ENCODE measurements at regions not wholly inside any gene's neighbourhood (a gene's known extent, or its start where the extent isn't known, plus 50 kb on each side); places are given as distances from the start of the nearest gene placed in this dataset.
"Not testable (repeated sequence)": the region's sequence is repeated elsewhere in the genome, so short reads cannot be mapped to it uniquely, and the experiment has no call there.

- no peak for DNase-seq
- intact Hi-C loops (cut with DNase I): no loop called here
These were observed 1966.0 kb downstream of the PCDH7 start for GRCh38 chr4:32686123-32686522.

GRCh38 chr4:32689518-32689917 is 1969.3 kb downstream of the PCDH7 start:
- DNase-seq: no peak
- intact Hi-C loops (cut with DNase I): no loop called here

- intact Hi-C loops (cut with DNase I): no loop called here
- DNase-seq: no peak
These were observed 1977.2 kb downstream of the PCDH7 start for GRCh38 chr4:32697281-32697814.

- no peak for DNase-seq
- intact Hi-C loops (cut with DNase I): no loop called here
These were observed 1980.7 kb downstream of the PCDH7 start for GRCh38 chr4:32700838-32701237.

- intact Hi-C loops (cut with DNase I): no loop called here
- no peak for DNase-seq
These were observed 1986.7 kb downstream of the PCDH7 start for GRCh38 chr4:32706893-32707292.

- peak in 2 of 10 donors; percentile 52 to 65 for DNase-seq
- intact Hi-C loops (cut with DNase I): not testable (repeated sequence)
These were observed 1996.0 kb downstream of the PCDH7 start for GRCh38 chr4:32716090-32716620.

- no peak for DNase-seq
- intact Hi-C loops (cut with DNase I): no loop called here
These were observed 2015.9 kb downstream of the PCDH7 start for GRCh38 chr4:32735856-32736590.

- DNase-seq: no peak
- intact Hi-C loops (cut with DNase I): no loop called here
These were observed 2024.0 kb downstream of the PCDH7 start for GRCh38 chr4:32744211-32744610.

GRCh38 chr4:32745351-32745750 is 2025.2 kb downstream of the PCDH7 start:
- intact Hi-C loops (cut with DNase I): no loop called here
- DNase-seq: no peak

- intact Hi-C loops (cut with DNase I): no loop called here
- DNase-seq: peak in 2 of 10 donors; percentile 54 to 59
These were observed 2027.9 kb downstream of the PCDH7 start for GRCh38 chr4:32748061-32748460.

GRCh38 chr4:32748498-32748897 is 2028.3 kb downstream of the PCDH7 start:
- no peak for DNase-seq
- intact Hi-C loops (cut with DNase I): no loop called here

GRCh38 chr4:32752962-32753361 is 2032.8 kb downstream of the PCDH7 start:
- intact Hi-C loops (cut with DNase I): no loop called here
- no peak for DNase-seq

GRCh38 chr4:32768664-32769389 is 2048.7 kb downstream of the PCDH7 start:
- no peak for DNase-seq
- intact Hi-C loops (cut with DNase I): no loop called here

GRCh38 chr4:32771491-32771890 is 2051.3 kb downstream of the PCDH7 start:
- intact Hi-C loops (cut with DNase I): no loop called here
- no peak for DNase-seq

- DNase-seq: no peak
- intact Hi-C loops (cut with DNase I): no loop called here
These were observed 2054.9 kb downstream of the PCDH7 start for GRCh38 chr4:32775049-32775448.

- intact Hi-C loops (cut with DNase I): no loop called here
- DNase-seq: no peak
These were observed 2056.4 kb downstream of the PCDH7 start for GRCh38 chr4:32776435-32777203.

GRCh38 chr4:32778025-32778424 is 2057.9 kb downstream of the PCDH7 start:
- intact Hi-C loops (cut with DNase I): no loop called here
- no peak for DNase-seq

- intact Hi-C loops (cut with DNase I): no loop called here
- DNase-seq: no peak
These were observed 2058.8 kb downstream of the PCDH7 start for GRCh38 chr4:32778938-32779337.

- no peak for DNase-seq
- intact Hi-C loops (cut with DNase I): no loop called here
These were observed 2068.9 kb downstream of the PCDH7 start for GRCh38 chr4:32789026-32789608.

GRCh38 chr4:32790803-32791202 is 2070.6 kb downstream of the PCDH7 start:
- intact Hi-C loops (cut with DNase I): no loop called here
- no peak for DNase-seq
